Activated T-helper 2 cell treated with anti-CD3 and anti-CD28 coated beads, Interferon-gamma antibody, Interleukin-2, Interleukin-4, amounts not matched to agents 10 μg/mL and 5 μg/mL and 100 μg/mL, durations not matched to agents 14 hours and 24 hours and 36 hours (primary cell): ENCODE measurements at regions not wholly inside any gene's neighbourhood (a gene's known extent, or its start where the extent isn't known, plus 50 kb on each side); places are given as distances from the start of the nearest gene placed in this dataset.

Experiments used
- DNase-seq: peaks from one replicate; pipeline ENCODE4 v3.0.0; 2021; ENCODE audit warnings: low spot score
- H3K27ac Mint-ChIP-seq: one replicate; pipeline ENCODE4 v1.8.0; 2021; ENCODE audit warnings: mixed read lengths
- H3K27me3 Mint-ChIP-seq: one replicate; pipeline ENCODE4 v1.8.0; 2021; ENCODE audit warnings: low read depth, mixed read lengths
- H3K36me3 Mint-ChIP-seq: one replicate; pipeline ENCODE4 v1.8.0; 2021; ENCODE audit warnings: low read depth, mixed read lengths
- H3K4me1 Mint-ChIP-seq: one replicate; pipeline ENCODE4 v1.8.0; 2021; ENCODE audit warnings: low read depth, mixed read lengths
- H3K4me3 Mint-ChIP-seq: one replicate; pipeline ENCODE4 v1.8.0; 2021; ENCODE audit warnings: low read depth, mild to moderate bottlenecking, moderate library complexity, mixed read lengths
- H3K9me3 Mint-ChIP-seq: one replicate; pipeline ENCODE4 v1.8.0; 2021; ENCODE audit warnings: mixed read lengths
- intact Hi-C: fragments of 100-400 bp; cut with micrococcal nuclease; formaldehyde crosslinking; loops from one replicate; pipeline ENCODE4 v1.15.1; 2023

DNA sequence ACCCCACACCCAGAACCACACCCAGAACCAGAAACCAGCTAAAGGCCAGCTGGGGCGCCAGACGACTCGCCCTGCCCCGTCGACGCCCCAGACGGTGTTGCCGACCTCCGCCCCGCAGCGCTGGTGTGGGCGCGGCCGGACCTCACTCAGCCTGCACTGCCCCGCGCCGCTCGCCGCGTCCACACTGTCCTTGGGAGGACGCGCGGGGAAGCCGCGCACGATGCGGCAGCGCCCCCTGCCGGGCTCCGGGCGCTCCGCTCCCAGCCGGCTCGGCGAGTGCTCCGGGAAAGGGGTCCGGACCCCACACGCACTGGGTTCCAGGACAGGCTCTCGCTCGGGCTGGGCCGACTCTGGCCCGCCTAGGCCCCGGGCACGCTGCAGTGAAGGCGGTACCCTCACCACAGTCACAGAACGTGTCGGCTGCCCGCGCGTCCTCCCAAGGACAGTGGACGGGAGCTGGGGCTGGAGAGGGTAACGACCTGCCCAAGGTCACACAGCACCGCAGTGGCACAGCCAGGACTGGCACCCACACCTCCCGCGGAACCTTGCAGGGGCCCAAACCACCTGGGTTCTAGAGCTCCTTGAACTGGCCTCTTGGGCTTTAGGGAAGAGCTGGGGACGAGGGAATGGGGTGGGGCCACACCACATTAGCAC lies 90.2 kb downstream of the DMRTA2 start:
- peak; percentile 47 for DNase-seq
- peaks cover 5% of the 10 kb centered on the region for H3K4me1 Mint-ChIP-seq
- no peaks in the 10 kb centered on the region for H3K36me3 Mint-ChIP-seq
- peaks cover 26% of the 10 kb centered on the region for H3K27me3 Mint-ChIP-seq
- no peak overlapping the region for H3K27ac Mint-ChIP-seq
- intact Hi-C loops: no loop called here
- no peaks in the 10 kb centered on the region for H3K9me3 Mint-ChIP-seq
- peak overlapping the region; percentile 46 for H3K4me3 Mint-ChIP-seq

DNA sequence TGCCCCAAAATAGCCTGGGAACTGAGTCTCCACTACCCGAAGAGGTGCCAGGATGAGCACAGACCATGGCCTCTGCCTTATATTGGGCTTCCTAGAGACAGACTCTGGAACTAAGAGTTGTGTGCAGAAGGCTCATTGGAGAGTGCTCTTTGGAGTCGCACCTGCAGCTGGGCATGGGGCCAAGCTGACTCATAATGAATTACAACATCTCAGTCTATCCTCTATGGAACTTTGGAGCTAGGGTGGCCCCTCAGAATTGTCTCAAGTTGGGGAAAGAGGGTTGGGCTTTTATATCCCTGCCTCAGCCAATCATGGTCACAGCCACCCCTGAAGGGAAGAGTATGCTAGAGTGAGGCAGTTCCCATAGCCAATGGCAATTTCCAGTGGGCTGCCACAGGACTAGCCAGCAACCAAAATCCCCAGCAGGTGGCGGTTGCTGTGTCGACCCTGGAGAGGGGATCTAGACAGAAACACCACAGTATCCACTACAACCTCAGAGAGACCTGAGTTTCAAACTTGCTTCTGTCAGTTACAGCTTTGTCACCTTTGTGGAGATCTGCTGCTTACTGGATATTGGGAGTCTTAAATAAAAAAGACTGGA lies 93.8 kb downstream of the DMRTA2 start:
- Mint-ChIP-seq H3K27me3 (peaks cover 20% of the 10 kb centered on the region), H3K4me3 (no peak overlapping the region), H3K9me3 (no peaks in the 10 kb centered on the region), H3K36me3 (no peaks in the 10 kb centered on the region), H3K4me1 (peaks cover 5% of the 10 kb centered on the region), H3K27ac (no peak overlapping the region)
- intact Hi-C loops: no loop called here
- DNase-seq: no peak

DNA sequence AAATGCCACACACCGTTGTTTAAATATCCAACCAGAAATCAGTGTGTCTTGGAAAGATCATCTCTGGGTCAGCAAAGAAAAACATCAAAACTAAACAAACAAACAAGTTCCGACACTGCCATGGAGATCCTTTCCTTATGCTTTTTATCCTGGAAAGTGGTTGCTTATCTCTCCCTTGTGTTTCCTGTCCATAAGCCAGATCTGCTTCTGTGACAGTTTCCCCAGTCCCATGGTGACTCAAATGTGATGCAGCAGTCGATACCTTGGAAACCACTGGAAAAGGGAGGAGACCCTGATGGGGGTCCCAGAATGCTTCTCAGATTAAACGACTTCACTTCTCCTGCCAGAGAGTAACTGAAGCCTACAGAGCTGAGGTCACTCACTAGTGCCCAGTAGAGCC lies 94.7 kb downstream of the DMRTA2 start:
- no peaks in the 10 kb centered on the region for H3K9me3 Mint-ChIP-seq
- intact Hi-C loops: no loop called here
- H3K4me3 Mint-ChIP-seq: no peak overlapping the region
- H3K4me1 Mint-ChIP-seq: peaks cover 2% of the 10 kb centered on the region
- no peak overlapping the region for H3K27ac Mint-ChIP-seq
- H3K27me3 Mint-ChIP-seq: peaks cover 17% of the 10 kb centered on the region
- H3K36me3 Mint-ChIP-seq: no peaks in the 10 kb centered on the region
- no peak for DNase-seq

DNA sequence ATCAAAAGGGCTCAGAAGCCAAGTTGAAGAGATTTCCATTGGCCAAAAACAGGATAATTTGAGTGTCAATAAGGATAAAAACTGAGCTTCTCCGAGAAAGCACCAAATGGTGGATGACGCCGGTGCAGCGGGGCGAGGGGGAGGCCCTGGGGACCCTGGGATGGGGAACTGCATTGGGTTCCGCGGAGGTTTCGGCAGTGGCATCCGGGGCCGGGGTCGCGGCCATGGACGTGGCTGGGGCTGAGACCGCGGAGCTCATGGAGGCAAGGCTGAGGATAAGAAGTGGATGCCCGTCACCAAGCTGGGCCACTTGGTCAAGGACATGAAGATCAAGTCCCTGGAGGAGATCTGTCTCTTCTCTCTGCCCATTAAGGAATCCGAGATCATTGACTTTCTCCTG lies 97.2 kb downstream of the DMRTA2 start:
- Mint-ChIP-seq H3K9me3 (no peaks in the 10 kb centered on the region), H3K27me3 (peaks cover 2% of the 10 kb centered on the region), H3K4me3 (no peak overlapping the region), H3K27ac (no peak overlapping the region), H3K36me3 (no peaks in the 10 kb centered on the region), H3K4me1 (no peaks in the 10 kb centered on the region)
- no peak for DNase-seq
- intact Hi-C loops: no loop called here

DNA sequence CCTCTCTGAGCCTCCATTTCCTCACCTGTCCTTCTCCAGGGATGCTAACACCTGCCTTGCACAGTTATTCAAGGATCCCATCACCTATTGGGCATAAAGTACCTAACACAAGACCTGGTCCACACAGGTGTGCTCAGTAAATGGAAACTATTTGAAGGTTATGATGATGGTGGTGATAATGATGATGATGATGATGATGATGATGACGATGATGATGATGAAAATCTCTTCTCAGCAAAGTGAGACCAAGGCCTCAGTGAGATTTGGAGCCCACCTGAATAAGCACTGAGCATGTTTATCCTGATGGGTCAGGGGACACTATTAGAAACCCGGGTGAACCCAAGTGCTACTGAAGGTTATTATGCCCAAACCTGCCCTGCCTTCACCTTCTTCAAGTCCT lies 100.7 kb downstream of the DMRTA2 start:
- no peak overlapping the region for H3K27ac Mint-ChIP-seq
- intact Hi-C loops: no loop called here
- H3K4me3 Mint-ChIP-seq: no peak overlapping the region
- no peaks in the 10 kb centered on the region for H3K9me3 Mint-ChIP-seq
- H3K36me3 Mint-ChIP-seq: no peaks in the 10 kb centered on the region
- H3K4me1 Mint-ChIP-seq: no peaks in the 10 kb centered on the region
- no peak for DNase-seq
- H3K27me3 Mint-ChIP-seq: no peaks in the 10 kb centered on the region

DNA sequence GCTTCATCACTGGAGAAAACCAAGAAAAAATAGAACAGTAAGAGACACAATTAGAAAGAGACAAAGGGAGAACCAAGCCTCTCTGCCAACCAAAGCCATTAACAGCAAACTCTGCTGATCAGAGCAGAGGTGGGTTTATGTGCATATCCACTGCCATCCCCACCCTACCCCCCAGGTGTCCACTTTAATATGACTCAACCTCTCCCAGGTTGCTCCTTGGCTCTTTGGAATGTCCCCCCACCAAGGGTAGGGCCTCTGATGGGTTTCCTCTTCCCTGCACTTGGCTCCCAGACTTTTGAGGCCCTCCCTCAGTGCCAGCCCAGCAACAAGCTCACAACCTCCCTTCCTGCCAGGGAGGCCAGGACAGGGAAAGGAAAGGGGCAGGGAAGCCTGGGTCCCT lies 104.8 kb downstream of the DMRTA2 start:
- Mint-ChIP-seq H3K9me3 (no peaks in the 10 kb centered on the region), H3K27ac (no peak overlapping the region), H3K4me1 (no peaks in the 10 kb centered on the region), H3K36me3 (no peaks in the 10 kb centered on the region), H3K27me3 (no peaks in the 10 kb centered on the region), H3K4me3 (no peak overlapping the region)
- no peak for DNase-seq
- intact Hi-C loops: no loop called here

DNA sequence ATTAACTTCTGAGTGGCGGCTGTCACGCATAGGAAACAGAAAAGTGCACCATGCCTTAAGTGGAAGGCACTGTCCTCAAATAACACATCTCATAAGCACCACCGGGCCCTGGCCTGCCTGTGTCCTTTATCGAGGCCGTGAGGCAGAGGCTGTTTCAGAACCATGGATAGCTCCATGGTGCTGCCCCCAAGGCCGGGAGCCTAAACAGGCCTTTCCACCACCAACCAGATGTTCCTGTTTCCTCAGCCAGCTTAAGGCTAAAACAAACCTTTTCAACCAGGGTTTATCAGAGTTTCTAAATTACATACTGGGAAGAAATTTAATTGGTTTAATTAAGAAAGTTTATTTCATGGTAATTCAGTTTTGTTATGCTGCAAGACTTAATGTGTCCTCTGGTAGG lies 114.4 kb downstream of the DMRTA2 start:
- intact Hi-C loops: no loop called here
- no peak overlapping the region for H3K27ac Mint-ChIP-seq
- no peak overlapping the region for H3K4me3 Mint-ChIP-seq
- H3K36me3 Mint-ChIP-seq: no peaks in the 10 kb centered on the region
- no peaks in the 10 kb centered on the region for H3K27me3 Mint-ChIP-seq
- H3K4me1 Mint-ChIP-seq: no peaks in the 10 kb centered on the region
- H3K9me3 Mint-ChIP-seq: no peaks in the 10 kb centered on the region
- no peak for DNase-seq

DNA sequence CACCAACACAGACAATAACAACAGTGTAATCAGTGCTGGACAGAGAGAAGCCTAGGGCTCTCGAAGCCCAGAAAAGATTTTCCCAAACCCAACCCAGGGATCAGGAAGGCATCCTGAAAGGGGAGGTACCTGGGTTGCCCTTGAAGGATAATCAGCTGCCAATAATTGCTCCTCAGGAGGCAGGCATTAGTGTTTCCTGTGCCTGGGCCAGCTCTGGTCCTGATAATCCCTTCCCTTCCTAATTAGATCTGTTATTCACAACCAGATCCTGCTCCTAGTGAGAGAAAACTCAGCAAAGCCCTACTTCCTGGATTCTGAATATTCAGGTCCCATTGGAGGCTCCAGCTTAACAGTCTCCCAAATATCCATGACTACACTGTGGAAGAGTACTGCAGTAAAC lies 117.4 kb downstream of the DMRTA2 start:
- Mint-ChIP-seq H3K9me3 (no peaks in the 10 kb centered on the region), H3K36me3 (no peaks in the 10 kb centered on the region), H3K27me3 (no peaks in the 10 kb centered on the region), H3K4me3 (no peak overlapping the region), H3K4me1 (no peaks in the 10 kb centered on the region), H3K27ac (no peak overlapping the region)
- intact Hi-C loops: no loop called here
- DNase-seq: no peak

DNA sequence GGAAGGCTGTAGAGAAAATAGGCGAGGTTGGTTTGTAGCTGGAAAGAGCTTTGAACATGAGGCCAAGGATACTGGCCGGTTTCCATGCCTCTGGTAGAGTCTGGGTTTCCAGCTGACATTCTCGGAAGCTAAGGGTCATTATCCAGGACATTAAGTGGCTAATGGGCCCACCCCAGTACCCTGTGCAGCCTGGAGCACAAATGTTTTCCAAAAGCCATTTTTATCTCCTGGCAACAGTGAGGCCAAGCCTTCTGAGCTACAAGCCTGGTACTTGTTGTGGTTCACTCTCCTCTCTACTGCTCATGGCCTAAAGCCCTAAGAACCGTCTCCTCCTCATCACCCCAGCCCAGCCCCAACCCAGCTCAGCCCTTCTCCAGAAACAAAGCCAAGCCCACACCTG lies 122.9 kb downstream of the DMRTA2 start:
- Mint-ChIP-seq H3K9me3 (no peaks in the 10 kb centered on the region), H3K4me3 (no peak overlapping the region), H3K4me1 (no peaks in the 10 kb centered on the region), H3K27ac (no peak overlapping the region), H3K27me3 (no peaks in the 10 kb centered on the region), H3K36me3 (no peaks in the 10 kb centered on the region)
- intact Hi-C loops: no loop called here
- no peak for DNase-seq

DNA sequence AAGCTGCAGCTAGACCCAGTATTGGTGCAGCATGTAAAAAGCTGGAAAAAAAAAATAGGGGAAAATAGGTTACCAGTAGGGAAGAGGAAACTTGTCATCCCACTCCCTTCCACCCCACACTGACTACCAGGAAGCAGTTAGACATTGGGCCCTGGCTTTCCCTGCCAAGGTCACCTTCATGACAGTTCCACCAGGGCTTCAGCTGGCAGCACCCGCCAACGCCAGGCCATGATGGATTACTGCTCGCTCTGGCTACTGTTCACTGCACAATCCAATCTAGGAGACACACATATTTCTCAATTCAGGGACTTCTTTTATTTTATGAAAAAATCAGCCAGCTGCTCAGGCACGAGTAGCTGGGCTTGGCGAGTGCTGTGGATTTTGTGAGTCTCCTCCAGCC lies 127.7 kb downstream of the DMRTA2 start:
- intact Hi-C loops: no loop called here
- H3K4me3 Mint-ChIP-seq: no peak overlapping the region
- H3K27me3 Mint-ChIP-seq: no peaks in the 10 kb centered on the region
- H3K36me3 Mint-ChIP-seq: no peaks in the 10 kb centered on the region
- H3K27ac Mint-ChIP-seq: no peak overlapping the region
- no peaks in the 10 kb centered on the region for H3K4me1 Mint-ChIP-seq
- H3K9me3 Mint-ChIP-seq: no peaks in the 10 kb centered on the region
- no peak for DNase-seq

DNA sequence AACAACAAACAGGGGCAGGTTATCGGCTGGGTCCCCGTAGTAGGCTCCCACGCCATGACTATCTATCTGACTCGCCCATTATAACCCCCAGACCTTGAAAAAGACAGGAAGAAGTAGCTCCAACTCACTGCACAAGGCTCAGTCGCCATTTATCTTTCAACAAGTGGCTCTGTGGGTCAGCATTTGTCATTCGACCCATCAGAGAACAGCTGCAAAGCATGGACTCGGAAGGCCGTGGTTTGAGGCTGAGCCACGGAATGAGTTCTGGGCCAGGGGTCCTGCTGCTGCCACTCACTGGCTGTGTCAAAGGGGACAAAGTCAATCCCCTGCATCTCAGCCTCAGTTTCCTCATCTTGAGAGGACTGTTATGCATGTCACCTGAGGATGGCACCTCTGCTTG lies 131.0 kb downstream of the DMRTA2 start:
- Mint-ChIP-seq H3K27me3 (no peaks in the 10 kb centered on the region), H3K4me1 (no peaks in the 10 kb centered on the region), H3K27ac (no peak overlapping the region), H3K9me3 (no peaks in the 10 kb centered on the region), H3K36me3 (no peaks in the 10 kb centered on the region), H3K4me3 (no peak overlapping the region)
- no peak for DNase-seq
- intact Hi-C loops: no loop called here

DNA sequence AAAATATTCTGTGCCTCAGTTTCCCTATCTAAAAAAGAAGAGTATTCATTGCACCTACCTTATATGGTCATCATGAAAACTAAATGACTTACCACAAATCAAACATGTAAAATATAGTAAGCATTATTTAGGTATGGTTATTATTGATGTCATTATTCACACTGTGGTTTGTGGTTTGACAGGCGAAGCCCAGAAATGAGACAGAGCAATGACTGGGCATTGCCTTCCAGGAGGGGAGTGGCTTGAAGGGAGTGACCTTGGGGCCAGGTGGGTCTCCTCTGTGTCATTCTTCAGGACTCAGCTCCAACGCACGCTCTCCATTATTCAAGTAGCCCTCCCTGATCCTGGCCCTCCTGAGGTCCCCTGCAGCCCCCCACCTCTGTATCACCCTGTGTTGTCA lies 133.7 kb downstream of the DMRTA2 start:
- Mint-ChIP-seq H3K4me3 (no peak overlapping the region), H3K36me3 (no peaks in the 10 kb centered on the region), H3K27ac (no peak overlapping the region), H3K9me3 (no peaks in the 10 kb centered on the region), H3K27me3 (no peaks in the 10 kb centered on the region), H3K4me1 (no peaks in the 10 kb centered on the region)
- intact Hi-C loops: no loop called here
- no peak for DNase-seq

DNA sequence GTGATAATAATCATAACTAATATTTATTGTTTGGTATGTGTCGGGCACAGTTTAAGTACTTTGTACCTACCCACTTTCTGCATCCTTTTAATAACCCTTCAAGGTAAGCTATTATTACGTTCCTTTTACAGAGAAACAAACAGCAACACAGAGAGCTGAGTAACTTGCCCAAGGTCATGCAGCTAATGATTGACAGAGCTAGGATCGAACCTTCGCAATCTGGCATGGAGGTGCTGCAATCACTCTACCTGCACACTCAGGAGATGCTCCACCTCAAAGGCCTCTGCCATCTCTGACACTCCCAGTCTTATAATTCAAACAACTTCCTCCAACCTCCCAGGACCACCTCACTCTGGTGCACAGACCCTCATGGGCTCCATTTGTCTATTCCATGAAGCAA lies 137.2 kb downstream of the DMRTA2 start:
- Mint-ChIP-seq H3K9me3 (no peaks in the 10 kb centered on the region), H3K27ac (no peak overlapping the region), H3K36me3 (no peaks in the 10 kb centered on the region), H3K4me3 (no peak overlapping the region), H3K27me3 (no peaks in the 10 kb centered on the region), H3K4me1 (no peaks in the 10 kb centered on the region)
- intact Hi-C loops: no loop called here
- DNase-seq: no peak
